ENCODE measurements at regions not wholly inside any gene's neighbourhood (a gene's known extent, or its start where the extent isn't known, plus 50 kb on each side); places are given as distances from the start of the nearest gene placed in this dataset.

GRCh38 chr2:8015848-8016600 lies 665.8 kb upstream of the ID2 start:
- Histone ChIP-seq H3K9me3 (ENCODE audit: control insufficient read depth, low read depth, low read length) (no peaks in the 10 kb centered on the region), H4K20me1 (ENCODE audit: control insufficient read depth, insufficient read depth, insufficient read length) (no peaks in the 10 kb centered on the region), H3K27me3 (ENCODE audit: insufficient read depth, low read length) (no peaks in the 10 kb centered on the region), H3K14ac (ENCODE audit: insufficient read depth, low read length) (no peak overlapping the region), H4K91ac (ENCODE audit: insufficient read length, low read depth, low read length) (no peak overlapping the region), H3K4ac (ENCODE audit: low read depth, low read length) (no peak overlapping the region), H3K79me1 (ENCODE audit: insufficient read depth, low read depth, low read length, poor library complexity, severe bottlenecking) (no peaks in the 10 kb centered on the region), H2BK120ac (ENCODE audit: low read depth, low read length, poor library complexity, severe bottlenecking) (no peak overlapping the region), H2BK12ac (ENCODE audit: insufficient read length, low read depth, low read length) (no peak overlapping the region), H3K27ac (ENCODE audit: insufficient read length, low read depth, low read length) (no peak overlapping the region), H3K9ac (ENCODE audit: extremely low read depth, insufficient read length, low read length) (no peak overlapping the region), H3K23ac (ENCODE audit: insufficient read length, low read depth, low read length) (no peak overlapping the region), H3K79me2 (ENCODE audit: insufficient read depth, low read length) (no peaks in the 10 kb centered on the region), H2BK15ac (ENCODE audit: low read depth, low read length) (no peak overlapping the region), H3K18ac (ENCODE audit: insufficient read length, low read depth, low read length) (no peak overlapping the region), H4K8ac (replicated peaks; ENCODE audit: insufficient read length, low read depth, low read length) (no peak overlapping the region), H3K23me2 (ENCODE audit: insufficient read length, low read depth, low read length, poor library complexity, severe bottlenecking) (no peaks in the 10 kb centered on the region), H3K56ac (ENCODE audit: insufficient read length, low read depth, low read length) (no peak overlapping the region), H3K4me2 (ENCODE audit: insufficient read depth, insufficient read length, low read length) (no peak overlapping the region), H2AFZ (ENCODE audit: low read length) (no peak overlapping the region), H4K5ac (ENCODE audit: insufficient read length, low read depth, low read length) (no peak overlapping the region), H2BK5ac (ENCODE audit: insufficient read length, low read length) (no peak overlapping the region), H2BK20ac (ENCODE audit: low read depth, low read length, poor library complexity, severe bottlenecking) (no peak overlapping the region), H2AK5ac (ENCODE audit: insufficient read length, low read length) (no peak overlapping the region), H3K4me1 (ENCODE audit: insufficient read depth, low read length) (no peaks in the 10 kb centered on the region), H3T11ph (ENCODE audit: low read length) (no peak overlapping the region)
- no peaks in the 10 kb centered on the region for H3K27me3 Mint-ChIP-seq (ENCODE audit: low read depth)
- H3K4me3 Mint-ChIP-seq: no peak overlapping the region
- no peak overlapping the region for H3K27ac Mint-ChIP-seq
- peaks cover 0 to 4% of the 10 kb centered on the region in 2 experiments; a peak in 1 of 4 replicates for H3K4me1 Mint-ChIP-seq
- no peak for TF ChIP-seq CTCF (conservative IDR thresholded peaks at IDR 0.05)
- WGBS (ENCODE audit: extremely low coverage, insufficient read length, low lambda C conversion rate): no CpG with 5 or more reads among the region's 7 CpGs
- DNase-seq: no peak
- H3K36me3 Mint-ChIP-seq (ENCODE audit: insufficient read depth in 1 of 3, low read depth in 3 of 3): no peaks in the 10 kb centered on the region
- no peaks in the 10 kb centered on the region; a peak in 2 of 5 replicates for H3K9me3 Mint-ChIP-seq

All from H9 (cell line).